ENCODE measurements at regions not wholly inside any gene's neighbourhood (a gene's known extent, or its start where the extent isn't known, plus 50 kb on each side); places are given as distances from the start of the nearest gene placed in this dataset.
"Not testable (repeated sequence)": the region's sequence is repeated elsewhere in the genome, so short reads cannot be mapped to it uniquely, and the experiment has no call there.

- Histone ChIP-seq H3K27ac (peak overlapping the region in 7 of 8 donors; percentile 55 to 85 (median 76)), H3K4me3 (peak overlapping the region in 4 of 8 donors; percentile 19 to 48 (median 26)), H3K36me3 (no peaks in the 10 kb centered on the region), H3K9me3 (peaks cover 0 to 18% (median 4%) of the 10 kb centered on the region in 8 donors), H3K4me1 (peaks cover 0 to 38% (median 21%) of the 10 kb centered on the region in 6 donors), H3K27me3 (replicated peaks in 1 of 7) (no peaks in the 10 kb centered on the region)
- WGBS, 5 donors = 67 to 83% (median 75%) methylated on average over 1 of the region's 1 CpG
- intact Hi-C loops (cut with DNase I; ENCODE audit: low total_unique reads) = loop anchor here (10.0 kb wide), 1 partner anchor 65 kb away; no protein-coding TSS in a partner anchor
- no peak for DNase-seq
- TF ChIP-seq CTCF (IDR thresholded peaks at IDR 0.05 in 8 of 11, conservative IDR thresholded peaks at IDR 0.05 in 3 of 11) (no peak), POLR2AphosphoS5 (IDR thresholded peaks at IDR 0.05) (no peak), POLR2A (IDR thresholded peaks at IDR 0.05) (no peak)
Measured at GRCh38 chr12:68539615-68539952, 71.1 kb upstream of the RAP1B start.

- intact Hi-C loops (cut with DNase I; ENCODE audit: low total_unique reads); H3K4me3 ChIP-seq; H3K27me3 ChIP-seq (replicated peaks in 1 of 7); H3K36me3 ChIP-seq; DNase-seq: not testable (repeated sequence)
- Histone ChIP-seq H3K4me1 (peaks cover 0 to 38% (median 21%) of the 10 kb centered on the region in 6 donors), H3K9me3 (peaks cover 0 to 24% (median 5%) of the 10 kb centered on the region in 8 donors), H3K27ac (peak overlapping the region in 1 of 8 donors; percentile 83)
- WGBS, 5 donors = 85 to 100% (median 88%) methylated on average over 5 of the region's 5 CpGs
Measured at GRCh38 chr12:68540768-68541167, 69.9 kb upstream of the RAP1B start.

DNA sequence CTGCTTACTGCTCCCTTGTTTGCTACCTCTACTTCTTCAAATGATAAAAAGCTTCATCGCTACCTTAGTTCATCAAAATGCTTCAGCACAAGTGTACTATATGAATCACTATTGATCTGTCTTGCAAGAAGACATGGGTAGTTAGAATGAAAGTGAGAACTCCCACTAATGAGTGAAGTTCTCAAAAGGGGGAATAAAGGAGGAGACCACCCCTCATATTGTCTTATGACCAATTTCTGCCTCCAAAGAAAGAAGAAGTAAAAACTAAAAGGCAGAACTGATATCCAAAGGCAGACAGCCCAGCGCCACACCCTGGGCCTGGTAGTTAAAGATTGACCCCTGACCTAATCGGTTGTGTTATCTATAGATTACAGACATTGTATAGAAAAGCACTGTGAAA, 63.4 kb upstream of the RAP1B start:
- H3K27ac ChIP-seq; H3K36me3 ChIP-seq; H3K4me1 ChIP-seq; intact Hi-C loops (cut with DNase I; ENCODE audit: low total_unique reads); DNase-seq; H3K4me3 ChIP-seq; H3K27me3 ChIP-seq (replicated peaks in 1 of 7): not testable (repeated sequence)
- H3K9me3 ChIP-seq = peaks cover 11 to 40% (median 28%) of the 10 kb centered on the region in 8 donors
- 87 to 94% (median 90%) methylated on average over 3 of the region's 3 CpGs for WGBS, 5 donors

GRCh38 chr12:68552605-68553195, 58.0 kb upstream of the RAP1B start:
- DNase-seq; intact Hi-C loops (cut with DNase I; ENCODE audit: low total_unique reads); H3K27me3 ChIP-seq (replicated peaks in 1 of 7); H3K4me3 ChIP-seq; H3K36me3 ChIP-seq; H3K27ac ChIP-seq; H3K4me1 ChIP-seq: not testable (repeated sequence)
- 75 to 95% (median 81%) methylated on average over 2 of the region's 2 CpGs for WGBS, 5 donors
- peaks cover 5 to 16% (median 10%) of the 10 kb centered on the region in 8 donors for H3K9me3 ChIP-seq

GRCh38 chr12:68557011-68557730, 53.5 kb upstream of the RAP1B start:
- Histone ChIP-seq H3K9me3 (no peaks in the 10 kb centered on the region), H3K4me1 (peaks cover 9 to 26% (median 18%) of the 10 kb centered on the region in 6 donors), H3K27ac (no peak overlapping the region), H3K36me3 (no peaks in the 10 kb centered on the region), H3K4me3 (no peak overlapping the region), H3K27me3 (replicated peaks in 1 of 7) (no peaks in the 10 kb centered on the region)
- TF ChIP-seq CTCF (IDR thresholded peaks at IDR 0.05 in 8 of 11, conservative IDR thresholded peaks at IDR 0.05 in 3 of 11) (no peak), POLR2A (IDR thresholded peaks at IDR 0.05) (no peak), POLR2AphosphoS5 (IDR thresholded peaks at IDR 0.05) (no peak)
- intact Hi-C loops (cut with DNase I; ENCODE audit: low total_unique reads) = no loop called here
- 71 to 84% (median 80%) methylated on average over 5 of the region's 5 CpGs for WGBS, 5 donors
- DNase-seq = no peak
